SU-DHL-6 (cell line): ENCODE measurements at regions not wholly inside any gene's neighbourhood (a gene's known extent, or its start where the extent isn't known, plus 50 kb on each side); places are given as distances from the start of the nearest gene placed in this dataset.

ENCODE experiments used
- EZH2phosphoT487 ChIP-seq: fragments of 200-600 bp; sonication (generic), shearing (Covaris generic); conservative IDR thresholded peaks from 2 replicates; pipeline ENCODE4 v1.6.1; 2018; ENCODE audit warnings: mild to moderate bottlenecking, antibody characterized with exemption, low read length, moderate library complexity, mixed read lengths
- TF ChIP-seq, protein P1 (sequence below): fragments of 200-600 bp; sonication (generic); IDR thresholded peaks from one replicate; pipeline ENCODE4 v1.5.1; 2017; ENCODE audit warnings: antibody characterized with exemption, mild to moderate bottlenecking, low read length, moderate library complexity; ENCODE audit not compliant: insufficient read depth, poor library complexity, severe bottlenecking

DNA sequence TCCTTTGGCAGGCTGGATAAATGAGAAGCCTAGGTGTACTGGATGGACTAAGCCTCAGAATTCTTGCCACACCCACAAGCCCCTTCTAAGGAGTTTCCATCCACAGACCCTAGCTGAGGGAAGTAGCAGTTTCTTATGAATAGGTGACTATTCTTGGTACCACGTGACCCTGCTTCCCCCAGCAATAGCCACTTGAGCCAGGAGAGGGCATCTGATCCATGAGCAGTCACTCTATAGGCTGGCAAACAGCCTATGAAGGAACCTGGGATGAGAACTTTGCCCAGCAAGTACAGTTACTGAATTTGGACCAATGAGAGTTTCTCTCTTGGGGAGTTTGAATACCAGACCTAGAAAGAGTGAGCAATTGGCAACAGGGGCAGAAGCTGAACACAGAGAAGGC lies 84.0 kb downstream of the RTL9 start:
- TF ChIP-seq, protein P1, sequence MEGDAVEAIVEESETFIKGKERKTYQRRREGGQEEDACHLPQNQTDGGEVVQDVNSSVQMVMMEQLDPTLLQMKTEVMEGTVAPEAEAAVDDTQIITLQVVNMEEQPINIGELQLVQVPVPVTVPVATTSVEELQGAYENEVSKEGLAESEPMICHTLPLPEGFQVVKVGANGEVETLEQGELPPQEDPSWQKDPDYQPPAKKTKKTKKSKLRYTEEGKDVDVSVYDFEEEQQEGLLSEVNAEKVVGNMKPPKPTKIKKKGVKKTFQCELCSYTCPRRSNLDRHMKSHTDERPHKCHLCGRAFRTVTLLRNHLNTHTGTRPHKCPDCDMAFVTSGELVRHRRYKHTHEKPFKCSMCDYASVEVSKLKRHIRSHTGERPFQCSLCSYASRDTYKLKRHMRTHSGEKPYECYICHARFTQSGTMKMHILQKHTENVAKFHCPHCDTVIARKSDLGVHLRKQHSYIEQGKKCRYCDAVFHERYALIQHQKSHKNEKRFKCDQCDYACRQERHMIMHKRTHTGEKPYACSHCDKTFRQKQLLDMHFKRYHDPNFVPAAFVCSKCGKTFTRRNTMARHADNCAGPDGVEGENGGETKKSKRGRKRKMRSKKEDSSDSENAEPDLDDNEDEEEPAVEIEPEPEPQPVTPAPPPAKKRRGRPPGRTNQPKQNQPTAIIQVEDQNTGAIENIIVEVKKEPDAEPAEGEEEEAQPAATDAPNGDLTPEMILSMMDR: no peak
- no peak for TF ChIP-seq EZH2phosphoT487
